B cell (primary cell): ENCODE measurements at regions not wholly inside any gene's neighbourhood (a gene's known extent, or its start where the extent isn't known, plus 50 kb on each side); places are given as distances from the start of the nearest gene placed in this dataset.

Experiments used
- ATAC-seq: fragments of 200-7000 bp; cut with Tn5 transposase; one replicate; pipeline ENCODE4 v1.10.0; 2021; ENCODE audit warnings: low read depth, mild to moderate bottlenecking, moderate number of reproducible peaks, moderate library complexity
- CTCF ChIA-PET: fragments of 350-600 bp; sonication (Branson Sonifier 250); formaldehyde crosslinking; loops from one replicate; lab custom pipeline; 2021; ENCODE audit warnings: antibody characterized with exemption, inconsistent platforms; lab: Charles Lee
- POLR2A ChIA-PET: fragments of 350-600 bp; sonication (Branson Sonifier 250); formaldehyde crosslinking; loops from one replicate; lab custom pipeline; 2021; ENCODE audit warnings: antibody characterized with exemption; lab: Charles Lee
- DNase-seq: peaks from one replicate; pipeline ENCODE4 v3.0.0; 2013
- H2AFZ ChIP-seq: 2 replicates; pipeline ENCODE4 v1.6.1; 2012; ENCODE audit warnings: mild to moderate bottlenecking, low read depth, low read length; ENCODE audit not compliant: insufficient read depth, poor library complexity, severe bottlenecking
- H3K27ac ChIP-seq, 2 donors: 1 replicate in 1 of 2; 2 replicates in 1 of 2; pipeline ENCODE4 v1.5.1; 2012 to 2013; ENCODE audit warnings: low read length in 2 of 2, mild to moderate bottlenecking in 2 of 2, moderate library complexity in 1 of 2
- H3K27me3 ChIP-seq, 4 experiments: fragments of 200-600 bp in 1 of 4; sonication (generic) in 1 of 4; replicated peaks in 1 of 4; 1 replicate in 2 of 4; 2 replicates in 2 of 4; pipeline versions ENCODE4 v1.6.1 to v1.7.0; 2013 to 2016; ENCODE audit warnings: low read length in 3 of 4, mild to moderate bottlenecking in 2 of 4, mixed read lengths in 1 of 4, moderate library complexity in 1 of 4; ENCODE audit not compliant: insufficient read depth in 4 of 4, control insufficient read depth in 3 of 4; ENCODE audit errors: control extremely low read depth in 1 of 4
- H3K36me3 ChIP-seq, 2 experiments: replicated peaks in 1 of 2; 1 replicate in 1 of 2; 2 replicates in 1 of 2; pipeline versions ENCODE4 v1.6.1 to v1.7.1; 2013; ENCODE audit warnings: low read length in 1 of 2; ENCODE audit not compliant: insufficient read depth in 2 of 2, control insufficient read depth in 1 of 2; ENCODE audit errors: control extremely low read depth in 1 of 2, extremely low read depth in 1 of 2
- H3K4me1 ChIP-seq, 2 donors: fragments of 200-600 bp in 1 of 2; sonication (generic) in 1 of 2; 1 replicate in 1 of 2; 2 replicates in 1 of 2; pipeline versions ENCODE4 v1.5.1 to v1.6.1; 2013 to 2017; ENCODE audit warnings: low read length in 2 of 2; ENCODE audit not compliant: control insufficient read depth in 2 of 2, insufficient read depth in 2 of 2
- H3K4me2 ChIP-seq: replicated peaks from 2 replicates; pipeline ENCODE3; 2012; ENCODE audit warnings: mild to moderate bottlenecking, low read depth, low read length; ENCODE audit not compliant: poor library complexity, severe bottlenecking
- H3K4me3 ChIP-seq, 5 experiments: fragments of 200-600 bp in 1 of 5; sonication (generic) in 1 of 5; 1 replicate in 3 of 5; 2 replicates in 2 of 5; pipeline versions ENCODE4 v1.5.1 to v1.7.0; 2011 to 2016; ENCODE audit warnings: low read length in 4 of 5, mild to moderate bottlenecking in 4 of 5, low read depth in 2 of 5, control low read depth in 1 of 5, moderate library complexity in 1 of 5; ENCODE audit not compliant: insufficient read depth in 1 of 5; ENCODE audit errors: control extremely low read depth in 1 of 5, extremely low read depth in 1 of 5
- H3K79me2 ChIP-seq: fragments of 200-600 bp; sonication (generic); one replicate; pipeline ENCODE4 v1.6.0; 2016; ENCODE audit warnings: low read length; ENCODE audit not compliant: control insufficient read depth, insufficient read depth
- H3K9ac ChIP-seq: fragments of 200-600 bp; sonication (generic); 2 replicates; pipeline ENCODE4 v1.6.1; 2017; ENCODE audit warnings: mild to moderate bottlenecking, low read length, moderate library complexity
- H3K9me3 ChIP-seq, 3 donors: one replicate each; pipeline versions ENCODE4 v1.6.1 to v1.7.1; 2013; ENCODE audit warnings: low read length in 2 of 3; ENCODE audit not compliant: control insufficient read depth in 2 of 3, insufficient read depth in 1 of 3; ENCODE audit errors: control extremely low read depth in 1 of 3
- H4K20me1 ChIP-seq: 2 replicates; pipeline ENCODE4 v1.6.0; 2012; ENCODE audit warnings: mild to moderate bottlenecking, low read length; ENCODE audit not compliant: insufficient read depth, control insufficient read depth, poor library complexity, severe bottlenecking
- H3K27ac Mint-ChIP-seq: one replicate; pipeline ENCODE4 v1.8.0; 2021; ENCODE audit warnings: mixed read lengths
- H3K27me3 Mint-ChIP-seq: one replicate; pipeline ENCODE4 v1.8.0; 2021; ENCODE audit warnings: mixed read lengths
- H3K4me1 Mint-ChIP-seq: one replicate; pipeline ENCODE4 v1.8.0; 2021; ENCODE audit warnings: mixed read lengths
- H3K4me3 Mint-ChIP-seq: one replicate; pipeline ENCODE4 v1.8.0; 2021; ENCODE audit warnings: mixed read lengths
- H3K9me3 Mint-ChIP-seq: one replicate; pipeline ENCODE4 v1.8.0; 2022; ENCODE audit warnings: mixed read lengths; ENCODE audit not compliant: insufficient read depth
- CTCF ChIP-seq: fragments of 200-600 bp; IDR thresholded peaks from one replicate; pipeline ENCODE4 v1.8.0; 2022; ENCODE audit warnings: antibody characterized with exemption, mild to moderate bottlenecking
- EZH2 ChIP-seq: IDR thresholded peaks from 2 replicates; pipeline ENCODE4 v1.6.1; 2012; ENCODE audit warnings: borderline replicate concordance, low read depth, mild to moderate bottlenecking, moderate library complexity, low read length; ENCODE audit not compliant: insufficient read depth, poor library complexity, severe bottlenecking
- WGBS: methylation state at CpG from one replicate; pipeline ENCODE4 v1.1.5; 2013; ENCODE audit warnings: missing lambda C conversion rate; ENCODE audit not compliant: insufficient coverage; 5-methylcytosine and 5-hydroxymethylcytosine counted together
- intact Hi-C: fragments of 100-400 bp; cut with micrococcal nuclease; formaldehyde crosslinking; loops from one replicate; pipeline ENCODE4 v1.10.0; 2022

- TF ChIP-seq CTCF: no peak
- no peak for TF ChIP-seq EZH2
- Histone ChIP-seq H3K4me1 (no peaks in the 10 kb centered on the region), H3K36me3 (no peaks in the 10 kb centered on the region), H2AFZ (no peak overlapping the region), H3K79me2 (no peaks in the 10 kb centered on the region), H3K4me3 (no peak overlapping the region), H3K9me3 (peaks cover 0 to 18% (median 0%) of the 10 kb centered on the region in 3 donors), H3K4me2 (no peak overlapping the region), H4K20me1 (no peaks in the 10 kb centered on the region), H3K27ac (no peak overlapping the region), H3K9ac (no peak overlapping the region), H3K27me3 (no peaks in the 10 kb centered on the region)
- no peak for DNase-seq
- Mint-ChIP-seq H3K27ac (no peak overlapping the region), H3K27me3 (no peaks in the 10 kb centered on the region), H3K9me3 (no peaks in the 10 kb centered on the region), H3K4me3 (no peak overlapping the region), H3K4me1 (no peaks in the 10 kb centered on the region)
- 98% methylated on average over 14 of the region's 14 CpGs for WGBS
- POLR2A ChIA-PET: no interaction called here
- intact Hi-C loops: no loop called here
- ATAC-seq: no peak
- CTCF ChIA-PET: no interaction called here
Measured at GRCh38 chr4:178415925-178416324, 973.7 kb upstream of the AGA start.

DNA sequence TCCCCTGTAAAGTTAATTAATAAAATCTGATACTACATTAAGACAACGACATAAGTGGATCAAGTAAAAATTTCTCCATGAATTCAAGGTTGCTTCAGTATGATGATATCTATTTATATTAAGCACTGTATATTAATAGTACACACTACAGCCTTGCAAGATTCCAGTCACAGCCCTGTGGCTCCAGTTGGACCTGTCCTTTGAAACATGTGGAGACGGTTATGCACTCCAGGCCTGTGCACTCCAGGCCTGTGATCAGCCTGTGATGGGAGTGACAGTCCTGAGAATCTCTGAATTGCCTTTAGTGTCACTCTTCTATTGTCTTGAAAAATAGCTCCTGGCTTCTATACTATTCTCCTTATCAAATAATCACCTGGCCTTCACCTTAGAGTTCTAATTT, 981.1 kb upstream of the AGA start:
- H3K79me2 ChIP-seq: no peaks in the 10 kb centered on the region
- no peak overlapping the region for H3K4me2 ChIP-seq
- no peak overlapping the region for H2AFZ ChIP-seq
- H3K4me1 Mint-ChIP-seq: no peaks in the 10 kb centered on the region
- peaks cover 2% of the 10 kb centered on the region for H3K9me3 Mint-ChIP-seq
- no peak overlapping the region for H3K9ac ChIP-seq
- no CpG with 5 or more reads among the region's 2 CpGs for WGBS
- H3K36me3 ChIP-seq: no peaks in the 10 kb centered on the region
- no peak overlapping the region for H3K4me3 ChIP-seq
- no peak for ATAC-seq
- peaks cover 0 to 2% (median 0%) of the 10 kb centered on the region in 3 donors for H3K9me3 ChIP-seq
- POLR2A ChIA-PET: no interaction called here
- CTCF ChIA-PET: no interaction called here
- H3K27me3 Mint-ChIP-seq: no peaks in the 10 kb centered on the region
- no peak overlapping the region for H3K27ac Mint-ChIP-seq
- intact Hi-C loops: no loop called here
- TF ChIP-seq CTCF: no peak
- TF ChIP-seq EZH2: no peak
- no peak overlapping the region for H3K4me3 Mint-ChIP-seq
- no peak overlapping the region for H3K27ac ChIP-seq
- no peaks in the 10 kb centered on the region for H3K27me3 ChIP-seq
- H3K4me1 ChIP-seq: no peaks in the 10 kb centered on the region
- no peaks in the 10 kb centered on the region for H4K20me1 ChIP-seq
- DNase-seq: no peak
